Stimulated activated CD8-positive, alpha-beta memory T cell treated with anti-CD3 and anti-CD28 coated beads, Interleukin-4, amount 100 ng/mL, for 24 hours (primary cell): ENCODE measurements at regions not wholly inside any gene's neighbourhood (a gene's known extent, or its start where the extent isn't known, plus 50 kb on each side); places are given as distances from the start of the nearest gene placed in this dataset.

Experiments used
- DNase-seq: peaks from one replicate; pipeline ENCODE4 v3.0.0-alpha.2; 2020; ENCODE audit warnings: low read depth

GRCh38 chr16:51665436-51665998 lies 514.4 kb upstream of the SALL1 start:
- no peak for DNase-seq

GRCh38 chr16:51658531-51658930 lies 507.5 kb upstream of the SALL1 start:
- no peak for DNase-seq

DNA sequence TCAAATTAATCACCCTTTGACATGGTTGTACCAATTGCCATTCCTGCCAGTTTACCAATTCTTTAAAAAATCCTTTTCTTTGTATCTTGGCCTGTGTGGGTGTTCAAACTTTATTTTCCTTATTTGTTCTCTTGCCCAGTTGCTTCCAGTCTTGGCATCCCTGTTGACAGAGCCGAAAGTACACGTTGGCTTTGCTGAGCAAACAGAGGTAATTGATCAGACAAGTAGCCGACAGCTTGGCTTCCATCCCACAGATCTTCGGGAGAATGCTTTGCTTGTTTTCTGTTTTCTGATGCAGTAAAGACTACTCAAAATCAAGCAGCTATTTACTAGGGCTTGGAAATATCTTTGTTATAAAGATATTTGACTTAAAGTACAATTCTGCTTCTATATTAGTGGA lies 506.8 kb upstream of the SALL1 start:
- DNase-seq: no peak

- no peak for DNase-seq
Observed at GRCh38 chr16:51655249-51655648, 504.2 kb upstream of the SALL1 start.

DNA sequence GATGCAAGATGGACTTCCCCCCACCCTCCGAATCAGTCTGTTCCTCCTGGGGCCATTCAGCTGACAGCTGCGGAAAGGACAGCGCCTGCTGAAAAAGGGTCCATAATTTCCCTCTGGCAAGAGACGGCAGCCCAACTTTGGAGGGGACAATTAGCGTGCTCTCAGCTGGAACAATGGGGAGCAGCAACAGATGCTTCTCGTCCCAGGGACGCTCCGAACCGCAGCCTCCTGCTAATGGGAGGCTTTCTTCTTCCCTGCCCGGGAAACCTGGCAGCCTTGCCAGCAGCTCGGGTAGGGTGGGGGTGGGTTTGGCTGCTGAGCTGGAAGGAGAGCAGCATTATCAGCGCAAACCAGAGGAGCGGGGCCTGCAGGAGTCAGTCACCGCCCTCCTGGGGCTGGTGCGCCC lies 500.0 kb upstream of the SALL1 start:
- DNase-seq: no peak

GRCh38 chr16:51649631-51650030 lies 498.6 kb upstream of the SALL1 start:
- DNase-seq: no peak

GRCh38 chr16:51648526-51648925 lies 497.5 kb upstream of the SALL1 start:
- no peak for DNase-seq

- no peak for DNase-seq
Observed at GRCh38 chr16:51641191-51641765, 490.2 kb upstream of the SALL1 start.

GRCh38 chr16:51640196-51640595 lies 489.1 kb upstream of the SALL1 start:
- no peak for DNase-seq

- no peak for DNase-seq
Observed at GRCh38 chr16:51638339-51639135, 487.5 kb upstream of the SALL1 start.

- no peak for DNase-seq
Observed at GRCh38 chr16:51637770-51638094, 486.7 kb upstream of the SALL1 start.

- no peak for DNase-seq
Observed at GRCh38 chr16:51636920-51637769, 486.1 kb upstream of the SALL1 start.

DNA sequence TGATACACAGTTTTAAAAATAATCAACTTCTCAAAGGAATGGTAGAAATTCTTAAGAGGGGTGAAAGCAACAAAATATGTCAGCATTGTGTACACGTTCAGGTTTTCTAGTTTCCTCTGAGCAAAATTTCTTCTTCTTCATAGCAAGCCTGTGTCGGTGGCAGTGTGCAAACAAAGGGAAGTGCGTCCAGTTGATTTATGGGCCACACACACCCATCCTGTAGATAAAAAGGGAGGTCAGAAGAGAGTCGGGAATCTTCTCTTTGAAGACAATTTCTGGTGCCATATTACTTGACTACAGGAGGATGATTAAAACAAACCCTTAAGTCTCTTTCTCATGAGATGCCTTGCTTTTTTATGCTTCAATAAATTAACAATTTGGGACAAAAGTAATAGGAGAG lies 484.1 kb upstream of the SALL1 start:
- DNase-seq: no peak

DNA sequence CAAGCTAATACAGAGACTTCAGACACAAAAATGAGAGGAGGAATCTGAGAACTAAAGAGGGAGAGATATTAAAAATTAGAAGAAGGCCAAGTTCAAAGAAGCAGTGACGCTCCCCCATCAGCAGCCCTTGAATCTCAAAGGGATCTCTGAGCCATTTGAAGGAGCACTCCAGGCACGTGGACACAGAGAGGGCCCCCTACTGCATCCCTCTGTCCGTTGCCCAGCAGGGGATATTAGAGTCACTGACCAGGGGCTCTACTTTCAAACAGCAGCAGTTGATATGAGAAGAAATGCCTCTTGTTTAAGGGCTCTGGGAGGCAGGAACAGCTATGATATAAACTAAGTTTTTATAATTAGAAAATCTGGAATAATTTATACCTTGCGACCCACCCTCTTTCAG lies 479.0 kb upstream of the SALL1 start:
- DNase-seq: no peak

DNA sequence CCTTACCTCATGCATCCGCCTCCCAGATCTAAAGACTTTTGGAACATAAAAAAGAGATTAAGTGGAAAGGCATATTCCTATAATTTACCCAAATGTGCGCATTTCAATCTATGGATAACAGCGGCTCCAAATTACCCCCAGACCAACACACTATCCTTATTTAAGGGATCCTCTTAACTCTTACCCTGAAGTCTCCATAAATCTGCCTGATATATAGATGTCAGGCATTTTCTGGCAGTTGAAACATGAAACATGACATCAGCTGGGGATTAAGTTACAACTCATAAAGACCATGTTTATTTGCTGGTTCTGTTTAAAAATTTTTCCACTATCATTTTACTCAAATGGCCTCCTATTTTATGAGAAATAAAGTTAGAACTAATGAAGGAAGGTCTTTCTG lies 478.5 kb upstream of the SALL1 start:
- no peak for DNase-seq

GRCh38 chr16:51624080-51624775 lies 473.2 kb upstream of the SALL1 start:
- no peak for DNase-seq

GRCh38 chr16:51621610-51622009 lies 470.5 kb upstream of the SALL1 start:
- no peak for DNase-seq

DNA sequence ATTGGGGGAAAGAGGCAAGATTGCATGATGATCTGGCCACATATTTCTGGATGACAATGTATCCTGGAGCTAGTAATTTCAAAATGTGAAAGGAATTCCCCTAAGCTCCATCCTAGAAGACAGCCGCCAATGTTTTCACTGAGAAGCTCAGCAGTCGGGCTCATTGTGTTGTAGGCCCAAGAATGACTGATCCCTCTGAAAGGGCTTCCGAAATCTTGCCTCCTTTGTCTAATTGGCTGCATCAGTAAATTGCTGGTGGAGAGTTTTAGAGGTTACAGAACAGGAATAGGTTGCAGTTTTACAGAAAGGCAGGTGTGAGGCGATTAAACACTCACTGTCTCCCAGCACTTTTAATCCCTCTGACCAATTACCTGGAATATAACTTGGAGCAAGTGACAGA lies 464.1 kb upstream of the SALL1 start:
- no peak for DNase-seq

GRCh38 chr16:51607201-51607651 lies 456.2 kb upstream of the SALL1 start:
- DNase-seq: no peak

- no peak for DNase-seq
Observed at GRCh38 chr16:51596247-51596646, 445.2 kb upstream of the SALL1 start.

DNA sequence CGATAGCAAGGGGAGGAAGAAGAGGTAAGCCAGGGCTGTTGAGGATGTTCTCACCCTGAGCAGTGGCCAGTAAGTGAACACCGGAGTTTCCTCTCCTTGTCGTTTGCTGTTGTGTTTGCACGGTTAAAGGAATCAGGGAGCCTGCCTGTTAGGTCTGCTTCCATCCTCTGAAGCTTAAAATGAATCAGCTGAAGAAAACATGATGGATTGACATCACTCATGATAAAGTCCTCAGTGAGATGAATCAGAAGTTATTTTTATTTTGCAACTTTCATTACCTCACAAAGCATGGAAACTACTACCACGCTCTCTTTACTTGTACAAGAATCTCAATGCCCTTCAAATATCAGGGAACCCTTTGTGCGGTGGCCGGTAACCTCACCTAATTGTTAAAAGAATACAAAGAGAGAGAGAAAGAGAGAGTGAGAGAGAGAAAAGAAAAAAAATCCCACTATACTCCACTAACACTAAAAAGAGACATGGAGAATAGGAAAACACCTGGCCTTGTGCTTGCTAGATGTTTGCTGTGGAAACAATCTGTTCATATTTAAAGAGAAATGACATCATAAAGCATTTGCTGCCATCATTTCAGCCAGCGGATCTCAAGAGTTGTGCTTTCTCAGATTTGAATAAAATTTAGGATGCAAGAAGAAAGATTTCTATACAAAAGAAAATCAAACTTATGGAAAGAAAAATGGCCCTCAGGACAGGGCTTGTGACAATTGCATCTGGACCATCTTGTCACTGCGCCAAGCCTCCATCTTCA lies 441.6 kb upstream of the SALL1 start:
- DNase-seq: no peak
